ENCODE measurements at regions not wholly inside any gene's neighbourhood (a gene's known extent, or its start where the extent isn't known, plus 50 kb on each side); places are given as distances from the start of the nearest gene placed in this dataset.
"Not testable (repeated sequence)": the region's sequence is repeated elsewhere in the genome, so short reads cannot be mapped to it uniquely, and the experiment has no call there.

DNA sequence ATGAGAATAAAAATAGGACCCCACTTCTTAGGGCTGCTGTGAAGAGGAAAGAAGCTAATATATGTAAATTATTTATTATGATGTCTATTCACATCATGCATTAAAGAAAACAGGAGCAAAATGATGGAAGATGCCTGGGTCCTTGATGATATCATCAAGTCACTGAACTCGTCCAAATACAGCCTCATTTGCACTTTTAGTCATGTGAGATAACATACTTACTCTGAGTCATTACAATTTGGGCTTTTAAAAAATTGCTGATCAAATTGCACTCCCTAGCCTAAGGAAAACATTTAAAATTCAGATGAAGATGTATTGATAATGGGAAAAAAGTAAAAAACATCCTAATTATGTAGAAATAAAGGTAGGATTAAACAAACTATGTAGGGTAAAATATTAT is 302.7 kb upstream of the CCL2 start:
- DNase-seq = no peak

DNA sequence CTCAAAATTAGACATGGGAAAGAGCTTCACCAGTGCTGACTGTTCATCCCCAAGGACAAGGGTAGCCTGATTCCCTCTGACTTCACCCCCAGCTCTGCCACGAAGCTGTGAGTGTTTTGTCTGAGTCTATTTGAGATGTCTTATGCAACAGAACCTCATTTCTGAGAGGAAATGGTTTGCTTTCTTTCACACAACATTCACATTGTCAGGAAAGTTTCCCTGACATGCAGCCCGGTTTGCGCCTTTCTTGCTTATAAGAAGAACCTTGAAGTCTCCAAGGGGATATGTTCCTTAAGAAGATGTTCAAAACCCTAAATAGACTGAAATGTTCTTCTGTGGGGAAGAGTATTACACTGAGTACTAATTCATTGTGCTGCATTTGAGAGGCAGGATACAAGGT is 300.5 kb upstream of the CCL2 start:
- DNase-seq = no peak

DNA sequence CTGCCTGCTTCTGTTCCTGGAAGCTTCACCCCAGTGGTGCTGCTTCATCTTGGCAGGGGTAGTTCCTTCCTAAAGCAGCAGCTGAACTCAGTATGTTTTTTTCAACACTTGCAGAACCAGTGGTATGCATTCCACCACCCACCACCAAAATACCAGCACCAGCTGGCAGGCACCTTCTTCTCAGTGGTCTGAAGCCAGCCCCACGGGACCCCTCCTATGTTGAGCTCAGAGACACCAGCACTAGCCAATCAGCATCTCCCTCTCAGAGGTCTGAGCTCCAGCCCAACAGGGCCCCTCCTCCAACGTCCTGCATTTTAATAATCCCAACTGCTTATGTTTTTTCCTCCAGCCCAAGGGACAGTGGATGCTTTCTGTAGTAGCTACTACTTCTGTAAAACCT is 299.6 kb upstream of the CCL2 start:
- DNase-seq = no peak

DNA sequence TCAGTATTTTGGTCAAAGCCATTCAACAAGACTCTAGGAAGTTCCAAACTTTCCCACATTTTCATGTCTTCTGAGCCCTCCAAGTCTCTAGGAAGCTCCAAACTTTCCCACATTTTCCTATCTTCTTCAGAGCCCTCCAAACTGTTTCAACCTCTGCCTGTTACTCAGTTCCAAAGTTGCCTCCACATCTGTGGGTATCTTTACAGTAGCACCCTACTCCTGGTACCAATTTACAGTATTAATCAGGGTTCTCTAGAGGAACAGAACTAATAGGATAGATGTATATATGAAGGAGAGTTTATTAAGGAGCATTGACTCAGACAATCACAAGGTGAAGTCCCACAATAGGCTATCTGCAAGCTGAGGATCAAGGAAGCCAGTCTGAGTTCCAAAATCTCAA is 296.0 kb upstream of the CCL2 start:
- not testable (repeated sequence) for DNase-seq

DNA sequence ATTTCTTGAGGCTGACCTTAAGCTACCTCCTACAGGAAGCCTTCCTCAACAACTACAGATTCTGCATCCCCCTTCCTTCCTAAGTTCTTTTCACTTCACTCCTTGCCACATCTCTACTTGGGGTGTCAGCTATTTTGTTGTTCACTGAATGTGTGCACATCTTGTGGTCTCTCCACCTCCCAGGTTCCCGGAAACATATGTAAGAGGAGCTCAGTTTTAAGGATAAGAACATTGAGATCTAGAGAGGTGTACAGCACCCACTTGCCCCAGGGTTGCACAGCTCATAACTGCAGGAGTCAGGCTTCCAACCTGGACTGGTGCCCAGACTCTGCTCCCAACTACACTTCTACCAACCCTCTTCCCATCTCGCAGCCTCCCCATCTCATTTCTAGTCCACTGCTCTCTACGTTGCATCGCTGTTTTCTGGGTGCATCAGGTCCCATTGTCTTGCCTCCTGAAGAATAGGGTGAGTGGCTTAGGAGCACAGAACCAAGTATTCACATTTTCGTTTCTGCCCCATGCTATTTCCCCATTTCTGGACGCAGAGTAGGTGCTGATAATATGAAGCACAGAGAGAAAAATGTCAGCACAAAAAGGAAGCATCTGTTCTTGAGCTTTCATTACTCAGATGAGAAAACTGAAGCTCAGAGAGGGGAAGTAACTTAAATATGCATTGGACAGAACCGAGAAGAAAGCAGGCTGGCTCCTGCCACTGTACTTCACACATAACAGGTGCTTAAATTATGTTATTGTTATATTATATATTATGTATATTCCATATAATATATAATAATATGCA is 292.0 kb upstream of the CCL2 start:
- no peak for DNase-seq

DNA sequence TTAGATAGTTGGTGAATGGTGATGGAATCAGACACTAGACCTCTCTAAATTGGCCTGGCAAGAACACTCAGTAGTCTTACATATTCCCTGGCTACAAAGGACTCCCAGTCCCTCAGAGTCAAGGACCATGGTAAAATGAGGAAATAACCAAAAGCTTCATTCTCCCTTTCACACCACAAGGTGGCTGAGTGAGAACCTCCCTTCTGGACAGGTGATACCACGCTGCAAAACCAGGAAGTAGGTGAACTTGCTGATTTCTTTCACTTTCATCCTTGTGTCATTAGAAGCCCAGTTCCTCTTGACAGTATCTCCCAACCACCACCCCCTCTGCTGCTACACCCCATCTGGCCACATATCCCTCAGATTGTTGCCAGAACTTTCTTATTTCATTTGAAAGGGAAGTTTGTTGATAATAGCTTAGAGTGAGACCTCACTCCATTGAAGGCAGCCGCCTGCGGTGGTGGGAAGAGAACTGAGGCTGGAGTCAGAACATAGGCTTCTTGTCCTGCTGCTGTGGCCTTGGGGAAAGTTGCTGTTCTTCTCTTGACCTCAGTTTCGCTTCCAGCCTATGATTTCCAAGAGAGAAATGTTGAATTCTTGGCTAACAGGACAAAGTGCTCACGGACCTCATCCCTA is 290.6 kb upstream of the CCL2 start:
- no peak for DNase-seq

DNA sequence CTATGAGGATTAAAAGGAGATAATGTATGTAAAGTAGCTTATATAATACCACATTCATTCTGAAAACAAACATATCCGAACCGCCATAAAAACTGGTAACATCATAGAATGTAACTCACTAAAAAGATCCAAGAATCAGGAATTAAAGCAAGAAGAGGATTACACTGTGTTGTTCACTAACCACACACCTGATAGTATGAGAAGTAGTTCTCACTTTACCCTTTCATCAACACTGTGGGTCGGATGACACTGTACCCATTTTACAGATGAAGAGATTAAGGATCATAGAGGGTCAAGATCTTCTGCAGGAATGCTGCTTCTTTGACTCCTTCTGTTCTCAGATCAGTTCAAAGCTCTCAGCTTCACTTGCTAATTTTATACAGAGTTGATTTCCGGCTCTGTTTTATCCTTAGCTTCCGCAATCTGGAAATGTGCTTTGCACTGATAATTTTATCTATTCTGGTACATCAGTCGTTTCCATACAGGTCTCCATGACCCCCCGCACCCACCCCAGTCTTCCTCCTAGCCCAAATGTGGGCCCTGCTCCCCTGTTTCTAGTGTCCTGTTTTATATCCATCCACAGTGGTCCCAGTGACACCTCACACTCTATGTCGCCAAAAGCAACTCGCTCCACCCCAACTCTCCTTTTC is 288.6 kb upstream of the CCL2 start:
- DNase-seq = no peak

DNA sequence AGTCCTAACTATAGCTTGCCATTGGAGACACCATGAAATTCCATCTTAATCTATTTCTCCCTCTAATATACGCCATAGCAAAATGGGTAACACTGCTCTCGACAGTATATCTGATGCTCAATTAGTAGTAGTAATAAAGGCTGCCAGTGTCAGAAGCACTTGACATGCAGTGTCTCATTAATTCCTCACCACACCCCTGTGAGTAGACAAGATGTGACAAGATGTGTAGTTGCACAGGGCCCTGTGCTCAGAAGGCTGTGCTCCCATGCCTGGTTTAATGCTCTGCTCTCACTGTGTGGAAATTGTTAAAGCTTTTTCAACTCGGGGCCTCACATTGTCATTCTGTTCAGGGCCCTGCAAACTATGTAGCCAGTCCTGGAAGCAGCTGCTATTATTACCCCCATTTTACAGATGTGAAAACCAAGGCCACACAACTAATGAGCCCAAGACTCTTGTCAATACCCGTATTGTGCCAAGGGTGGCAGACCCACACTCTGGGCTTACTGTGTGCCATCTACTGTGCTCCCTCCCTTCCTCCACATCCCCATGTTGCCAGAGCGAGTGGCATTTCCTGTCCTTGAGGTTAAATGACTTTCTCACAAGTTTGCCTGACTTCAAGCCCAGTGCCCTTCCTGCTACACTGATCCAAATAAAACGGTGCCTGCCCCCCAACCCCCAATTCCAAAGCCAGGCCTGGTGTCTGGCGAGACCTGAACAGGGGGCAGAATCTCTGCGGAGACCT is 287.3 kb upstream of the CCL2 start:
- no peak for DNase-seq

DNA sequence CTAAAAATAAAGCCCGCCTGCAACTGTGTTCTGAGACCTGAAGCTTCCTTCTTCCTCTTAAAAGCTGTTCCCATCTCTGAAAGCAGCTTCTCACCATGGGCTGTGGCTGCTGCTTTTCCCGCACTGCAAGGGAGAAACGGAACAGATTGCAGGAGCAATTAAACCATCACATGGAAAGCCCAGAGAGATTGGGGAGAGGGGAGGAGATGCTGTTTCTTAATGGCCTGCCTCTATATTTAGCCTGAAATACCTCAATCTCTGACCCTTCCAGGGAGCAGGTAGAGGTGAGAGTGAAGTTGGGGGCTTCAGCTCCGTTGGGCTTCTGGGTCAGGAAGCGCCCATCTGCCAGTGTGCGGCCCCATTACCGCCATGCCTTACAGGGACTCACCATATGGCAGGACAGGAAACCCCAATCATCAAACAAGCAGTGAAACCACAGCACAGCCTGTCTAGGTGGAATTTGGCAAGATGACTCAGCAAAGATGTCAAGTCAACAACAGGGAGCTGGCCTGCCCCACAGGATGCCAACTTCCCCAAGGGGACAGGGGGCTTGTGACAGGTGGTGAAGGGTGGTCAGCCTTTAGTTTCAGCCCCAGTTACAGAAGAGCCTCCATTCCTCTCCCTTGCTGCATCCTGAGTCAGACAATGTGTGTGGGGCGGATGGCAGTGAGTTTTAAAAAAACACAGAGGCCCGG is 286.6 kb upstream of the CCL2 start:
- no peak for DNase-seq

DNA sequence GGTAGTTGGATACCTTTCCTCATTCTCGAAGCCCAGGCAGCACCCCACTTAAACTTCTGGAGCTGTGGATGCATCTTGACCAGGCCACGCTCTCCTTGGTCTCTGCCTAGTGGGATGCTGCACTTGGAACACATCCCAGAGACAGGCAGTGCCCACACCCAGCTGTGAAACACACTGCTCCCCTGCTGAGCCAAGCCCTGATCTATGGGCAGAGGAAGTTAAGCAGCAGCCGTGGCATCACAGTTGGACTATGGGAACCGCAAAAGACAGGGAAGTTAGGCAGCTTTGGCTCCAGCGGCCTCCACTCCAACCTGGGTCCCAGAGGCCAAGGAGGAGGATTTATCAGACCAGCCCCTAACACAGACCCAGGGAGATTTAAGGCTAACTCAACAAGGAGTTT is 284.8 kb upstream of the CCL2 start:
- DNase-seq = no peak

DNA sequence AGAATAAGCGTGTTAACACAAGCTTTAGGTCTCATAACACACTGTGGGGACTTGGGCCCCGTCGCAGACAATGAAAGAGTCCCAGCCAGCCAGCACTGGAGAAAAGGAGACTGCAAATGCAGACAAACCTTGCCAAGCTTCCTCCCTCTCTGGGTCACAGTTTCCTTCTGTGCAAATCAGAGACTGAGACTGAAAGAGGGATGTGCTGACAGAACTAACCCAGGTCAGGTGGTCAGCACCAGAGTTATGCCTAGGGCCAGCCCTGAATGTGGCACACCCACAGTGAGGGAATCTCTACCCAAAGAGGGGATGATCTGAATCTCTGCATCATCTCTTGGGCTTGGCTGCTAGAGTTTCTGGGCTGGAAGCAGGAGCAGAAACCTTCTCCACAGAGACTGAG is 282.3 kb upstream of the CCL2 start:
- DNase-seq = no peak

DNA sequence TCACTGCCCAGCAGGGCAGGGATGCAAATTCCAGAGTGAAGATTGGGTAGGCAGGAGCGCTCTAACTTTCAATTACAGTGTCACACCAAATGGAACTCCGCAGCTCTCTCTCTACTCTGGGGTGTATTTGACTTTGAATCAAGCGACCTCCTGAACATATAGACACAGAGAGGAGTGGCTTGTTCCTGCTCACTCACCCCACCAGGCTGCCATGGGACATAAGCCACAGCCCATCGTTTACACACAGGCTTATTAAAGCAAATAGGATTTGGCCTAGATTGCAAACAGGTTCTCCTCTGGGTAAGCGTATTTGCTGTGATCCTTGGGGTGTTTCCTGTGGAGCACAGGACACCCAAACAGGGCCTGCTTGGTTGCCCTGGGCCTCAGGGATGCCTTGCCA is 281.6 kb upstream of the CCL2 start:
- no peak for DNase-seq

DNA sequence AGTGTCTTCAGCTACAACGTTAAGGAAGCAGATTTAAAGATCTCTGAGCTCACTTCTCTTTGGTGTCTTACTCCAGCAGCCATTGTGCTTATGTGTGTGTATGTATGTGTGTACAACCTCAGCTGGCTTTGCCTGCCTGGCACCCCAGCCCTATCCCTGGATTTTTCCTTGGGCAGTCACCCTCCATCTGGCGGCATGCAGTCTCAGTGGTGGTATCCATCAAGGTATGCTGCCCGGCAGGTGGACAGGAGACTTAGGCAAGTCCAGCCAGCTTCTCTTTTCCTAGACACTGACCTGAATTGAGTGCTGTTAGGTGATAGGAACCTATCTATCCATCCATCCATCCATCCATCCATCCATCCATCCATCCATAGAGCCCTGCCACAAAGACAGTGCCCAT is 280.8 kb upstream of the CCL2 start:
- DNase-seq = no peak

DNA sequence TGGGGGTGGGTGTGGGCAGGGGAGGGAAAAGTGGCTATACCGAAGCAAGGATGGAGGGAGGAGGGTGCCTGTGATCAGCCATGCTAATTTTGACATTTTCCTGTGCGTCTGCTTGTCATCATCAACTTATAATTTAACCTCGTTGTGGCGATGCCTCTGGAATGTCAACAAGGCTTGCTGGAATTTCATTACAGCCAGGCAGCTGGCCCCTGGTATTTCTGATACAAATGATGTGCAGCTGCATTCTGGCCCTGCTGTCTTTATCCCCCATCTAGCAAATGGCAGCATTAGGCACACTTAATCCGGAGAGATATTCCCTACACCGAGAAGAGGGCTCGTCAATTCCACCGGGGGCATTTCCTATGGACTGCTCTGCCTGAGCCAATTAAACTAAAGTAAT is 278.3 kb upstream of the CCL2 start:
- DNase-seq = no peak

DNA sequence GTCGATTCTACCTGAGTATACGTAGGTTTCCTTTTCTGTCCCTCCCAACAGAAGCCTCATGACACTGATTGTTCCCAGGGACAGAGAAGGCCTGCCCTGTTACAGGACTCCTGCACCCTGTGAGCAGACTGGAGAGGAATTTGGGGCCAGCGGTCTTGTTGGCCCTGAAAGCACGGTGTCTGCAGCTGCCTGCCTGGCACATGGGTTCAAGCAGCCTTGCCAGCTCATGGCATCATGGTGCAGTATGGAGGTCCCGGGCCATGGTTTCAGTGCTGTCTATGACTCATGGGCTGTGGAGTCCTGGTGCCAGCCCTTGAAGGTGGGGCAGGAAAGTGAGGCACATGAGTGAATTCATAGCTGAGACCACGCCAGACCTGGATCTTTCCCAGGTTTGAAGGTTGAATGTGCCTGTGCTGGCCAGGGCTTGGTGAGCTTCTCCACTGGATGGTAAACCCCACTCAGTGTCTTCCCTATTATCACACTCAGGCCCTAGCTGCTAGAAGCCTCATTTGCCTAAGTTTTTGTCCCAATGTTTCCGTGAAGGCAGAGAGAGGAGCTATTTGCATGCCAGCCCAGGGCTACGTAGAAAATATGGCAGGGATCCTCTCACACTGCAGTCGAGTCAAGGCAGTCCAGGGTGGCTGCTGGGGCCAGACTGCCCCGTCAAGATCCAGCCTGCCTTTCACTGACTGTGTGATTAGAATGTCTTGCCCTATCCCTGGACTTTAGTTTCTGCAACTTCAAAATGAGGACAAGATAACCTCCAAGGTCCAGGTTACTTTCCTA is 277.2 kb upstream of the CCL2 start:
- no peak for DNase-seq

DNA sequence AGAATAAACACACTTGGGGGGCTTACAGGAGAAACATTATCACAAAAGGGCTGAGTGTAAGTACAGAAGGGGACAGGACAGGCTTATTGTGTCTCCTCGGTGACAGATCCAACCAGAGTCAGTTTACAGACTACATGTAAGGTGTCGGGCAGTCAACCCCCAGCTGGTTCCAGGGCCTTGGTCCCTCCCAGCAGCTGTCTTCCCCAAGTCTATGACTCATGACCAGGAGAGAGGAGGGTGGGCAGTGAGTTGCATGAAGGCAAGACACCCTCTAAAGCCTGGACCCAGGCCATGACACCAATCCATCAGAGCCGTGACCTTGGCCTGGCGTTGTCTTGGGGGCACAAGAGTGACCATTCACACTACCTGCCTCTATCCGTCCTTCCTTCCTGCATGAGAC is 276.2 kb upstream of the CCL2 start:
- DNase-seq = no peak

DNA sequence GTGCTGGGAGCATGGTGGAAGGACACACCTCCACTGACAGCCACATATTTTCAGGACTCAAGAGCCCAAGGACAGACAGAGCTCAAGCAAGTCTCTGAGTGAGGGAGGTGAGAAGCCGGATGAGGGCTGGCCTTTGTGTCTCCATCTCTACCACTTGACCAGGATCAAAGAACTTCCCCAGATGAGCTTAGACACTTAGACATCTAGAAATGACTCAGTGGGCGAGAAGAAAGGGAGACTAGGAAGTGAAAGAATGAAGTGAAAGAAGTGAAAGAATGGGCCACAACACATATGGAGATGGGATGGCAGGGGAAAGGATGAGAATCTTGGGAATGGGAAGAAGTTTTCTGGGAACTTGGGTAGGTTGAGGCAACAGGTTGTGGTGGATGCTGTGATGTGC is 274.9 kb upstream of the CCL2 start:
- no peak for DNase-seq

DNA sequence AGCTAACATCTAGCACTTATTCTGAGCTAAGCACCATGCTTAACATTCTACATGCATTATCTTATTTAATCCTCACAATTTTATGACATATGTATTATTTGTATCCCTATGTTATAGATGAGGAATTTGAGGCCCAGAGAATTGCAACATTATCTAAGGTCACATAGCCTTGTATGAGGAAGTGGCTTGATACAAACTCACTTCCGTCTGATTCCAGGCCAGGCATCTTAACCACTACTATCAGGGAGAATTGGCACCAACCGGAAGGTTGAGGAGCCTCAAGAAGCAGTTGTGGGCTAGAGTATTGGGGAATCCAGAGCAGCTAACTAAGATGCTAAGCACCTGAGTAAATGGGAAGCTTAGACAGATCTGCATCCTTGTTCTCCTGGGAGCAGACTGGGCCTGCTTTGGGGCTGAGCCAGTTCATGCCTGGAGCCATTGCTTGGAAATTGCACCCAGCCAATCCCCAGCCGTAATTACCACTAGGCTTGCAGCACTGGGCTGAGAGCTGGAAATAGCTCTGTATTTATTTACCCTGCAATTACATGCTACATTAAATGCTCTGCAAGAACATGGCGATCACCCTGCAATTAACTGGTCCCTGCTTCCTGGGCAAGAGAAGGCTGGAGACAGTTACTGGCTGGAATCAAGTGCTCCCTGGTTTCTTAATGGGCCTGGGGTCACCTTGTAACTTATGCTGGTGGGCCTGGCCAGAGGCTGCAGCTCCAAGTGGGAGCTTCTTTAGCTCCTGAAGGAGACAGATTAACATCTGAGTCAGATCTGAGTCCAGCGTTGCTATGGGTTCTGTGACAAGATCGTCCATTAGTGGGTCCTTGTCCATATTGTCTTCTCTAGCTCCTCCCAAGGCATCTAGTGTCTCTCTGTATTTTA is 273.1 kb upstream of the CCL2 start:
- no peak for DNase-seq

DNA sequence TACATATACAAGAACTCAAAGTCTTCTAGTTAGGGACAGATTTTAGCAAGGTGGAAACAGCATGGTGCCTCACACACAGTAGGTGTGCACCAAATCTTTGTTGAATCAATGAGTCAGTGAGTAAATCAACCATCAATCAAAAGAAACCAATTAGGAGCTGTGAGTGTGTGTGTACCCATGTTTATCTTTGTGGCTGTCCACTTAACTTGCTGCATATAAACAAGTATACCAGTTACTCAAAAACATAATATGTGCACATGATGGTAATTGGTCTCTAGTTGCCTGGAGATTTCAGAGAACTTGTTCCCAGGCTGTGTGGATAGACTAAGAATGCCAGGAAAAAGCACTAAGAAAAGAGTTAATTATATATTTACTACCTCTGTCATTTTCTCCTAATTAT is 272.2 kb upstream of the CCL2 start:
- DNase-seq = no peak

DNA sequence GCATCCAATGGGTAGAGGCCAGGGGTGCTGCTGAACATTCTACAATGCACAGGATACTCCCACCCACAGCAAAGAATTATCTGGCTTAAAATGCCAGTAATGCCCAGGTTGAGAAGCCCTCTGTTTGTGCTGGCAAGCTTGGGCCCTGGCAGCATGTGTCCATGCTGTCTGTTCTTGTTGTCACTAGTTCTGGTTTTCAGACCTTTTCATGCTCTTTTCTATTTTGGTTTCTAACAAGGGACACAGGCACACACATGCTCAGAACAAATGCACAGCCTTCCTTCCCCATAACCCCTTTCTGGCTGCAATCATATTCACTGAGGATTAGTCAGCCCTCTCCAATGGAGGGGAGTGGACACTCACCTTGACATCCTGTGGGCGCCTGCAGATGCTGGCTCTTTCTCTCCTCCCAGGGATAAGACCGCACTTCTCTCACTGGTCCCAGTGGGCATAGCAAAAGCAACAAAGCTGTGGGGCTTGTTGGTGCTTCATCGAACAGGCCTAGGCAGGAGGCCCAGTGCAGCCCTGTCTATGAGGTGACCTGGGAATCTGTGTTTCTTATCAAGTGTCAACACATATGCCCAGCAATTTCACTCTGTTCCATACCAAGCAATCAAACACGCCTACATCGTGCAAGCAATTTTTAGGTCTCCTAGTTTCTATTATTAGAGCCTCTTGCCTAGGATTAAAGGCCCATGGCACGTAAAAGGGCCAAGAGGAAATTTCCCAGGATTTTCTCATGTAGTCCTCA is 271.1 kb upstream of the CCL2 start:
- no peak for DNase-seq
